Esophagus (tissue), 2 donors: ENCODE measurements at regions not wholly inside any gene's neighbourhood (a gene's known extent, or its start where the extent isn't known, plus 50 kb on each side); places are given as distances from the start of the nearest gene placed in this dataset.
"Not testable (repeated sequence)": the region's sequence is repeated elsewhere in the genome, so short reads cannot be mapped to it uniquely, and the experiment has no call there.

ENCODE experiments used
- H3K27ac ChIP-seq, 2 donors: one replicate each; pipeline ENCODE4 v1.5.1; 2013; ENCODE audit warnings: low read depth in 2 of 2, mild to moderate bottlenecking in 2 of 2, inconsistent platforms in 1 of 2, low read length in 1 of 2, moderate library complexity in 1 of 2
- H3K27me3 ChIP-seq, 2 donors: one replicate each; pipeline ENCODE4 v1.6.1; 2013; ENCODE audit warnings: low read length in 2 of 2, control low read depth in 1 of 2, mild to moderate bottlenecking in 1 of 2; ENCODE audit not compliant: insufficient read depth in 2 of 2, control insufficient read depth in 1 of 2
- H3K36me3 ChIP-seq, 2 donors: one replicate each; pipeline ENCODE4 v1.6.1; 2013; ENCODE audit warnings: low read length in 1 of 2; ENCODE audit not compliant: control insufficient read depth in 2 of 2, insufficient read depth in 2 of 2
- H3K4me1 ChIP-seq, 2 donors: one replicate each; pipeline ENCODE4 v1.6.1; 2013; ENCODE audit warnings: low read length in 1 of 2; ENCODE audit not compliant: control insufficient read depth in 2 of 2, insufficient read depth in 2 of 2
- H3K4me3 ChIP-seq, 2 donors: one replicate each; pipeline ENCODE4 v1.5.1; 2013; ENCODE audit warnings: low read length in 2 of 2, mild to moderate bottlenecking in 2 of 2, low read depth in 1 of 2, moderate library complexity in 1 of 2
- H3K9me3 ChIP-seq, 2 donors: one replicate each; pipeline ENCODE4 v1.6.1; 2013; ENCODE audit warnings: mild to moderate bottlenecking in 2 of 2, low read depth in 1 of 2, low read length in 1 of 2, moderate library complexity in 1 of 2; ENCODE audit not compliant: control insufficient read depth in 2 of 2, insufficient read depth in 1 of 2
- WGBS, 2 donors: extraction: QIAGEN DNeasy Blood & Tissue Kit; methylation state at CpG; one replicate each; pipeline ENCODE4 v1.1.7; 2013; 5-methylcytosine and 5-hydroxymethylcytosine counted together
- donor health status: healthy with polysubstance abuse.
- donor health status: Bipolar disorder and iron deficiency.

DNA sequence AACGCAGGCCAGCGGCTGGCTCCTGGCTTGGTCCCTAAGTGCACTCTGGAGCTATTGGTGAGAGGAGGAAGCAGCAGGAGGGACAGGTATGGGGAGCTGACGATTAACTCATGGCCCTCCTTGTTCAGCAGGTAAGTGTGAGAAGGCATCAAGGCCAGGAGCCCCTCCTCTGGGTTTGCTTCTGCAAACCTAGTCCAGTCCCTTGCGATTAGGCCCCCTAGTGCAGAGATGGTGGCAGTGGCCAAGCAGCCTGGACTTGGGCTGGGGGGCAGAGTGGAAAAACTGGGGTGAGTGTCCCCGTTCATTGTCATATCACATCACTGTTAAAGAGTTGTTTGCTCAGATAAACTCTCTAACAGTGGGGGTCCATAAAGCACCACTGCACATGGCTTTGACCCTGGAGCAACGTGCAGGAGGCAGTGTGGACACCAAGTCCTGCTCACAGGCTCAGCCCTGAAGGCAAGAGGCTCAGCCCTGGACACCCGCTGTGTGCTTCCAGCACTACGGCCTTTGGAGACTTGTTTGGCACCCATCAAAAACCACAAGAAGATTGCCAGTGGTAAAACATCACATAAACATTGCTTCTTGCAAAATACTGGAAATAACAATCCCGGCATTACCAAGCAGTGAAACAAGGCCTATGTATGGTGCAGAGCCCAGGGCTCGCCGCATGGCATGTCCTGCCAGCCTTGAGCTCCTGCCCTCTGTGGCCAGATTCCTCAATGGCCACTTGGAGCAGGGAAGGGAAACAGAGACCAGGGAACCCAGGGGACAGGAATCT lies 184.3 kb upstream of the RTL1 start:
- H3K36me3 ChIP-seq: no peaks in the 10 kb centered on the region
- no peaks in the 10 kb centered on the region for H3K27me3 ChIP-seq
- 85 to 87% methylated on average over 11 of the region's 11 CpGs for WGBS, 2 donors
- no peaks in the 10 kb centered on the region for H3K4me1 ChIP-seq
- no peak overlapping the region for H3K27ac ChIP-seq
- no peak overlapping the region for H3K4me3 ChIP-seq
- H3K9me3 ChIP-seq: peaks cover 0 to 4% of the 10 kb centered on the region in 2 donors

DNA sequence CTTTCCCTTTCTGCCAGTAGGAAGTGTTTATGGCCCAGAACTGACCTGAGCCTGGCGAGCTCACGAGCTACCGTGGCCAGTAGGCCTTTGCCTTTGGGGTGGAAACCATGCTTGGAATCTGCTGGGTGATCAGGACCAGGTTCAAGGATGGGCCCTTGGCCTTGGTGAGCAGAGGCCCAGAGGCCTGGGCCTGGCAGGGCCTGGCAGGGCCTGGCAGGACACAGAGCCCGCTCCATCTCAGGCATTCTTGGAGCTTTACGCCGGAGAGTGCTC lies 184.8 kb upstream of the RTL1 start:
- no peak overlapping the region for H3K27ac ChIP-seq
- H3K4me1 ChIP-seq: no peaks in the 10 kb centered on the region
- 93 to 97% methylated on average over 6 of the region's 6 CpGs for WGBS, 2 donors
- H3K4me3 ChIP-seq: no peak overlapping the region
- H3K9me3 ChIP-seq: no peaks in the 10 kb centered on the region
- no peaks in the 10 kb centered on the region for H3K27me3 ChIP-seq
- H3K36me3 ChIP-seq: no peaks in the 10 kb centered on the region

DNA sequence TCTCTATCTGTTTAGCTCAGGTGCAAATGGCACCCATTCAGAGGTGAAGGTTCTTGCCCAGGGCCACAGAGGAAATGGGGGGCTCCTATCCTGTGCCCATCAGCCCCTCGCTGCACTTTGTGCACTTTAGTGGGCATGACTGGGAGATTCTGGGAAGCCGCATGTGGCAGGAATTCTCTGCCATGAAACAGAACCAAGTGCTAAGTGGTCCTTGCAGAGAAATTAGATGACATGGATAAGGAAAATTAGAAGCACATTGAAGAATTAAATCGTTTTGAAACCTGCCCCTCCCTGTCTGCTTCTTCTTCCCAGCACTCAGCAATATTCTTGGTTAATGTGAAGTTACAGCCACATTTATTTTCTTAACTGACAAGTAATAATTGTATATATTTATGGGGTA lies 185.2 kb upstream of the RTL1 start:
- Histone ChIP-seq H3K27me3 (no peaks in the 10 kb centered on the region), H3K4me1 (no peaks in the 10 kb centered on the region), H3K36me3 (no peaks in the 10 kb centered on the region), H3K27ac (no peak overlapping the region), H3K9me3 (no peaks in the 10 kb centered on the region), H3K4me3 (no peak overlapping the region)
- 83 to 86% methylated on average over 3 of the region's 3 CpGs for WGBS, 2 donors

DNA sequence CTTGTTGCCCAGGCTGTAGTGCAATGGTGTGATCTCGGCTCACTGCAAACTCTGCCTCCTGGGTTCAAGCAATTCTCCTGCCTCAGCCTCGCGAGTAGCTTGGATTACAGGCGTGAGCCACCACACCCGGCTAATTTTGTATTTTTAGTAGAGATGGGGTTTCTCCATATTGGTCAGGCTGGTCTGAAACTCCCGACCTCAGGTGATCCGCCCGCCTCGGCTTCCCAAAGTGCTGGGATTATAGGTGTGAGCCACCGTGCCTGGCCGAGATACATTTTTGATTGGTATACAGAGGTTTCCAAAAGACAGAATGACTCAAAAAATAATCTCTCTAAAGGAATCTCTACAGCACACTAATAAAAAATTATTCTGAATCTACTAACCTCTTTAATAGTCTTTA lies 187.0 kb upstream of the RTL1 start:
- not testable (repeated sequence) for H3K36me3 ChIP-seq, H3K27me3 ChIP-seq, H3K4me1 ChIP-seq, H3K27ac ChIP-seq, H3K9me3 ChIP-seq, H3K4me3 ChIP-seq
- 84 to 91% methylated on average over 11 of the region's 11 CpGs for WGBS, 2 donors

DNA sequence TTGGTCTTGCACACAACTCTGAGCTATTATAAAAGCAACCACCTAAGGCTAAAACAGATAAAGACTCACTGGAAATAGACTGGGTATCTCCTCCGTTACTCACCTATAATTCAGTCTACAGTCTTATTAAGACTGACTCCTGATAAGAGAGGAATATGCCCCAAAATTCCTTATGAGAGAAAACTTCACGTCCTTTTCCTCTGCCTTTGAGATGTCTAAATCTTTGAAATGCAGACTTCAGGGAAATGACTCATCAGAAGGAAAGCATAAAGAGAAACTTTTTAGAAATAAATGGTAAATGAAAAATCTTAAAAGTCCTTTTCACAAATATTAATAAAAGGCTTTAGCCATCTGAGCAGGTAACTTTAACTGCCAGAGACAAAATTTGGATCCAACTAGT lies 187.5 kb upstream of the RTL1 start:
- H3K27ac ChIP-seq: no peak overlapping the region
- H3K36me3 ChIP-seq: no peaks in the 10 kb centered on the region
- no peak overlapping the region for H3K4me3 ChIP-seq
- peaks cover 0 to 3% of the 10 kb centered on the region in 2 donors for H3K27me3 ChIP-seq
- WGBS, 2 donors: 58 to 62% methylated on average over 2 of the region's 2 CpGs
- no peaks in the 10 kb centered on the region for H3K4me1 ChIP-seq
- no peaks in the 10 kb centered on the region for H3K9me3 ChIP-seq

DNA sequence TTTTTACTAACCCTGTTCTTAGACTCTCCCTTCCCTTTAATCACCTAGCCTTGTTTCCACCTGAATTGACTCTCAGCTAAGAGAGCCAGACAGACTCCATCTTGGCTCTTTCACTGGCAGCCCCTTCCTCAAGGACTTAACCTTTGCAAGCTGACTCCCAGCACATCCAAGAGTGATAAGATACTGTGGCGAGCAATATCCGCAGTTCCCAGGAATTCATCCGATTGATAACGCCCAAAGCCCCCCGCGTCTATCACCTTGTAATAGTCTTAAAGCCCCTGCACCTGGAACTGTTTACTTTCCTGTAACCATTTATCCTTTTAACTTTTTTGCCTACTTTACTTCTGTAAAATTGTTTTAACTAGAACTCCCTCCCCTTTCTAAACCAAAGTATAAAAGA lies 191.4 kb upstream of the RTL1 start:
- not testable (repeated sequence) for H3K4me1 ChIP-seq

DNA sequence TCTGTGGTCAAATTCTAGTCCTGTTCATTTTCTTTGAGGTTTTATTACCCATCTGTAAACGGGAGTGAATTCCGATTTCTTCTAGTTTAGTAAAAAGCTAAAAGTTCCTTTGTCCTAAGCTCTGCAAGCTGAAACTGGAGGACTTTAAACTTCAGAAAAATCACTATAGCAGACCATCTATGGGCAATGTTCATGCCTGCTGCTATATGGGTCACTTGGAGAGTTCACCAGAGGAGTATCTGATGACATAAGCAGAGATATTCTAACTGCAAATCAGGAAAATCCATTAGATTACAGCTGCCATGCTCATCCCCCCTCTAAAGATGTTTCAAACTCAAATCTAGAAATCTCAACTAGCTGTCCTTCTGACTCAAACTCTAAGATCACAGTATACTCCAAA lies 193.0 kb upstream of the RTL1 start:
- Histone ChIP-seq H3K27ac (no peak overlapping the region), H3K4me1 (no peaks in the 10 kb centered on the region), H3K27me3 (peaks cover 0 to 3% of the 10 kb centered on the region in 2 donors), H3K36me3 (no peaks in the 10 kb centered on the region), H3K9me3 (peaks cover 0 to 5% of the 10 kb centered on the region in 2 donors), H3K4me3 (no peak overlapping the region)
- 83 to 93% methylated on average over 2 of the region's 2 CpGs for WGBS, 2 donors

More for the DNA sequence above, 191.4 kb upstream of the RTL1 start:
- WGBS, 2 donors: 66 to 77% methylated on average over 6 of the region's 6 CpGs
- H3K27ac ChIP-seq, H3K27me3 ChIP-seq, H3K4me3 ChIP-seq, H3K9me3 ChIP-seq, H3K36me3 ChIP-seq: not testable (repeated sequence)

DNA sequence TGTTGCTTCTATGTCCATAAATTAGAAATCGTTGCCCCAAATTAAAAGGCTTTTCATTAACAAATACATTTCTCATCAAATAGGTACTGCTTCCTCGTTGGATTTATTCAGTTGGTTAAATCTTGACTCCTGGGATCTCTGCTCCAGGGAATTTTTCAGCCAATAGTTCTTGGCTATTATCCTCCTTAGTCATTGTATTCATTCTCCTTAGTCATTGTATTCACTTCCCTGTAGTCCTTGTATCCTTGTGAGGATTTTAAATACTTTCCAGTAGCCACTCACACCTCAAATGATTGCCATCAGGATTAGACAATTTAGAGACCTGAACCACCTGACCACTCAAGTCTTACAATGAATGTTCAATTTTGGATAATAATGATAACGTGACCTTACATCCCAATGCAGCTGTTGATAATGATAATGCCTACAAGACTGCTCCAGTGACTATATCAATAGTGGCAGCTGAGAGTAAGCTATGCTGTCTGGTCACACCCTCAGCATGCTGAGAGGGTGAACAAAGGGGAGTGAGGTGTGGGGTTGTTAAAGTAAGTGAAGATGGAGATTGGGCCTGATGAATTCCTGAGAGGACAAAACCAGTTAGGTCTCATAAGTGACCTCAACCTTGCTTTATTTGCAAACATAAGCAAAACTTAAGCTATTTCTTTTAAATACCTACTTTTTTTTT lies 193.7 kb upstream of the RTL1 start:
- Histone ChIP-seq H3K4me1 (no peaks in the 10 kb centered on the region), H3K27me3 (peaks cover 0 to 3% of the 10 kb centered on the region in 2 donors), H3K27ac (no peak overlapping the region), H3K4me3 (no peak overlapping the region), H3K9me3 (peaks cover 0 to 5% of the 10 kb centered on the region in 2 donors), H3K36me3 (no peaks in the 10 kb centered on the region)
- WGBS, 2 donors: 67 to 77% methylated on average over 3 of the region's 3 CpGs

DNA sequence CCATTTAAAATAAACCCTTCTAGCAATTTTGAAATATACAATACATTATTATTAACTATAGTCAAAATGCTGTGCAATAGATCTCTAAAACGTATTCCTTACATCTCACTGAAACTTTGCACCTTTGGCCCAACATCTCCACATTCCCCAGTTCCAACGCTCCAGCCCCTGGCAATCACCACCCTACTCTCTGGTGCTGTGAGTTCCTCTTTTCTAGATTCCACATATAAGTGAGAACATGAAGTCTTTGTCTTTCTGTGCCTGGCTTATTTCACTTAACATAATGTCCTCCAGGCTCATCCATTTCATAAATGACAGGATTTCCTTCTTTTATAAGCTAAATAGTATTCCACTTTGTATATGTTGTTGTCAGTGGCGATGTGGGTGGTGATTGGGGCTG lies 194.7 kb upstream of the RTL1 start:
- WGBS, 2 donors: 61 to 69% methylated on average over 3 of the region's 3 CpGs
- Histone ChIP-seq H3K27me3 (peaks cover 0 to 3% of the 10 kb centered on the region in 2 donors), H3K27ac (no peak overlapping the region), H3K36me3 (no peaks in the 10 kb centered on the region), H3K4me3 (no peak overlapping the region), H3K9me3 (peaks cover 0 to 5% of the 10 kb centered on the region in 2 donors), H3K4me1 (no peaks in the 10 kb centered on the region)

DNA sequence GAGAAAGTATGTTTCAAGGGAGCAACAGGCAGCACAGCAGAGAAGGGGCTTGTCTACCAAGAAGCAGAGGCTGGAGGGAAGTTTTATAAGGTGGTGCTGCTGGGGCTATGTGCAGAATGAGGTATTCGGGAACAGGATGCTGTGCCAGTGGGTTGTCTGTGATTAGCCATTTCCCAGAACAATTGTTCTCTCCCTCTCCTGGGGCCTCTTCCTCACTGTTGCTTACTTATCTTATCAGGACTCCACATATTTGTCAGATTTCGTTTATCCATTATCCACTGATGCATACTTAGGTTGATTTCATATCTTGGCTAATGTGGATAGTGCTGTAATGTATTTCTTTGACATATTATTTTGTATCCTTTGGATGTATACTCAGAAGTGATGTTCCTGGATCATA lies 195.1 kb upstream of the RTL1 start:
- Histone ChIP-seq H3K27ac (no peak overlapping the region), H3K36me3 (no peaks in the 10 kb centered on the region), H3K27me3 (peaks cover 0 to 3% of the 10 kb centered on the region in 2 donors), H3K4me1 (no peaks in the 10 kb centered on the region), H3K9me3 (peaks cover 0 to 5% of the 10 kb centered on the region in 2 donors), H3K4me3 (no peak overlapping the region)
- 29 to 31% methylated on average over 2 of the region's 2 CpGs for WGBS, 2 donors
